Adrenal gland (tissue), 5 donors: ENCODE measurements at regions not wholly inside any gene's neighbourhood (a gene's known extent, or its start where the extent isn't known, plus 50 kb on each side); places are given as distances from the start of the nearest gene placed in this dataset.

ENCODE experiments used
- POLR2A ChIP-seq, 2 donors: fragments of 450-650 bp; IDR thresholded peaks; one replicate each; pipeline ENCODE4 v1.6.1; 2017; ENCODE audit warnings: antibody characterized with exemption in 2 of 2, mild to moderate bottlenecking in 2 of 2, moderate library complexity in 1 of 2
- TF ChIP-seq, protein P1 (sequence below), 6 experiments: fragments of 450-650 bp in 4 of 6; fragments of 200-600 bp in 2 of 6; sonication (generic) in 1 of 6; IDR thresholded peaks; 1 replicate in 5 of 6; 2 replicates in 1 of 6; pipeline versions ENCODE4 v1.5.1 to v1.8.0; 2016 to 2021; ENCODE audit warnings: antibody characterized with exemption in 6 of 6, mild to moderate bottlenecking in 2 of 6, moderate library complexity in 1 of 6
- donor health status: DM: no; HTN: no; CAD: no.

DNA sequence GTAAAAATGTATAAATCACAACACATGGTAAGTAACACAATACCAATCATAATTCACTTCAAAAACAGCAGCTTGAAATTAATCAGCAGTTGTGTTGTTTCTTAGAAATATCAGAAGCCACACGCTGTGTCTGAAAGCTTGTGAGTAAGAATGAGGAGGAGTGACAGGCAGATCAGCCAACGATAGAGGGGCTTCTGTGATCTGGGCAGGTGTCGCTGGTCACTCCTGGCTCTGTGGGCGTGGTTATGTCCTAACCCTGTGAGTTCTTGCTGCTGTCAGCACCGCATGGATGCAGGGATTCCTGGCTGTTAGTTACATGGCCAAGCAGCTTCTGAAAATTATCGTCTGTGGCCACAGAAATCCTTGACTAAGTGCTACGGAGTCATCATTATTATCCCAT, 123.4 kb downstream of the SLC25A47 start:
- TF ChIP-seq POLR2A (IDR thresholded peaks at IDR 0.05), result no peak
- TF ChIP-seq, protein P1, sequence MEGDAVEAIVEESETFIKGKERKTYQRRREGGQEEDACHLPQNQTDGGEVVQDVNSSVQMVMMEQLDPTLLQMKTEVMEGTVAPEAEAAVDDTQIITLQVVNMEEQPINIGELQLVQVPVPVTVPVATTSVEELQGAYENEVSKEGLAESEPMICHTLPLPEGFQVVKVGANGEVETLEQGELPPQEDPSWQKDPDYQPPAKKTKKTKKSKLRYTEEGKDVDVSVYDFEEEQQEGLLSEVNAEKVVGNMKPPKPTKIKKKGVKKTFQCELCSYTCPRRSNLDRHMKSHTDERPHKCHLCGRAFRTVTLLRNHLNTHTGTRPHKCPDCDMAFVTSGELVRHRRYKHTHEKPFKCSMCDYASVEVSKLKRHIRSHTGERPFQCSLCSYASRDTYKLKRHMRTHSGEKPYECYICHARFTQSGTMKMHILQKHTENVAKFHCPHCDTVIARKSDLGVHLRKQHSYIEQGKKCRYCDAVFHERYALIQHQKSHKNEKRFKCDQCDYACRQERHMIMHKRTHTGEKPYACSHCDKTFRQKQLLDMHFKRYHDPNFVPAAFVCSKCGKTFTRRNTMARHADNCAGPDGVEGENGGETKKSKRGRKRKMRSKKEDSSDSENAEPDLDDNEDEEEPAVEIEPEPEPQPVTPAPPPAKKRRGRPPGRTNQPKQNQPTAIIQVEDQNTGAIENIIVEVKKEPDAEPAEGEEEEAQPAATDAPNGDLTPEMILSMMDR (IDR thresholded peaks at IDR 0.05), result no peak
